ENCODE measurements at regions not wholly inside any gene's neighbourhood (a gene's known extent, or its start where the extent isn't known, plus 50 kb on each side); places are given as distances from the start of the nearest gene placed in this dataset.

GRCh38 chr21:16079830-16080229 is 350.0 kb downstream of the USP25 start:
- no peak for DNase-seq (ENCODE audit: low spot score in 2 of 2)
- TF ChIP-seq EP300 (IDR thresholded peaks at IDR 0.05), result no peak
- TF ChIP-seq POLR2A (IDR thresholded peaks at IDR 0.05), result no peak
- TF ChIP-seq, protein P1, sequence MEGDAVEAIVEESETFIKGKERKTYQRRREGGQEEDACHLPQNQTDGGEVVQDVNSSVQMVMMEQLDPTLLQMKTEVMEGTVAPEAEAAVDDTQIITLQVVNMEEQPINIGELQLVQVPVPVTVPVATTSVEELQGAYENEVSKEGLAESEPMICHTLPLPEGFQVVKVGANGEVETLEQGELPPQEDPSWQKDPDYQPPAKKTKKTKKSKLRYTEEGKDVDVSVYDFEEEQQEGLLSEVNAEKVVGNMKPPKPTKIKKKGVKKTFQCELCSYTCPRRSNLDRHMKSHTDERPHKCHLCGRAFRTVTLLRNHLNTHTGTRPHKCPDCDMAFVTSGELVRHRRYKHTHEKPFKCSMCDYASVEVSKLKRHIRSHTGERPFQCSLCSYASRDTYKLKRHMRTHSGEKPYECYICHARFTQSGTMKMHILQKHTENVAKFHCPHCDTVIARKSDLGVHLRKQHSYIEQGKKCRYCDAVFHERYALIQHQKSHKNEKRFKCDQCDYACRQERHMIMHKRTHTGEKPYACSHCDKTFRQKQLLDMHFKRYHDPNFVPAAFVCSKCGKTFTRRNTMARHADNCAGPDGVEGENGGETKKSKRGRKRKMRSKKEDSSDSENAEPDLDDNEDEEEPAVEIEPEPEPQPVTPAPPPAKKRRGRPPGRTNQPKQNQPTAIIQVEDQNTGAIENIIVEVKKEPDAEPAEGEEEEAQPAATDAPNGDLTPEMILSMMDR (IDR thresholded peaks at IDR 0.05), result no peak
- TF ChIP-seq POLR2AphosphoS5 (IDR thresholded peaks at IDR 0.05), result no peak
- 100% methylated on average over 1 of the region's 1 CpG for WGBS
- H3K36me3 ChIP-seq, result no peaks in the 10 kb centered on the region
- H3K4me3 ChIP-seq, result no peak overlapping the region
- H3K9me3 ChIP-seq, result no peaks in the 10 kb centered on the region
- no peaks in the 10 kb centered on the region for H3K4me1 ChIP-seq
- no peak overlapping the region for H3K27ac ChIP-seq
- H3K27me3 ChIP-seq, result no peaks in the 10 kb centered on the region

DNA sequence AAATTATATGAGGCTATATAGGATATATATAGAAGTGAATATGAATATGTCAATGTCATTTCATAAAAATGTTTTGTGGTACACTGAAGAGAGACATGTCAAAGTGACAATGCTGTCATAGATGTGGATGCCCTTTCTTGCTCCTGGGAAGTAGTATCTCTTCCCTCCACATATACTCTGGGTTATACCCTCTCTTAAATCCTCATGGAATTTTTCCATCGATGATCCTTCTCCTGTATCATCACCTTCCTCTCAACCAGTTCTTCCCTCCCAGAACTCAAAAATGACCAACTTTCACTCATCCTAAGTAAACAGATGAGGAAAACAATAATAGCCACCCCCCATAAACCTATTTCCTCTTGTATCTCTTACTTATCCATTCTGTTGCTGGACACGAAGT is 351.5 kb downstream of the USP25 start:
- no peak for TF ChIP-seq EP300 (IDR thresholded peaks at IDR 0.05)
- no peaks in the 10 kb centered on the region for H3K36me3 ChIP-seq
- H3K4me1 ChIP-seq, result no peaks in the 10 kb centered on the region
- H3K9me3 ChIP-seq, result no peaks in the 10 kb centered on the region
- 79% methylated on average over 2 of the region's 2 CpGs for WGBS
- H3K27me3 ChIP-seq, result no peaks in the 10 kb centered on the region
- H3K4me3 ChIP-seq, result no peak overlapping the region
- no peak overlapping the region for H3K27ac ChIP-seq
- no peak for DNase-seq (ENCODE audit: low spot score in 2 of 2)

DNA sequence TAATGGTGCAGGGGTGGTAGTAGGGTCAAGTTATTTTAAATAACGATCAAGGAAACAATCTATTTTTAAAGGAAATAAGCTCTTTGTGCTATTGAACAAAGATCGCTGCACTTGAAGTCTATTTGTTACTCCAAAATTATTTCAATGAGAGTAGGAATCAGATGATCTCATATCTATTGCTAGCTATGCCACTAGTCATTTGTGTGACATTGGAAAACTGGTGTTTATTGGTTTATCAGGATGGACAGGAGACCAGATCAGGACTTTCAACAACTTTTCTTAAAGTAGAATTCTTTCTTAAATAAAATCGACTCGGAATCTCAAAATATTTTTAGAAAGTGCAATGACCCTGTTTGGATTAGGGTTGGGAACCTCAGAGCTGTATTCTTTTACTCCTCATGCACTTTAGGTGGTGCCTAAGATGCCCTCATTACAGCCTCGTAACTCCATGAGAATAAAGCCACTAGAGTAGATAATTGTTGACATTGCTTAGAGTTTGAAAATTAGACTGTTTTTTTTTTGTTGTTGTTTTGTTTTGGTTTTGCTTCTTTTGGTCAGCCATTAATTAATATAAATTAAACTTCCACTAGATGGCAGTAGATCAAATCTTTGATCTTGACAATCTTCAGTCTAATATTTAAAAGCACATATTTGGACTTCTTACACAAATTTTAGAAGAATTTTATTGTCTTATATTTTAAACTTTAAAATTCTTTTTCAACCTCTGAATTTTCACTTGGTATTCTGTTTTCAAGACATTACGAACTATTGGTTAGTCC is 352.4 kb downstream of the USP25 start:
- Histone ChIP-seq H3K9me3 (no peaks in the 10 kb centered on the region), H3K4me3 (no peak overlapping the region), H3K27ac (no peak overlapping the region), H3K4me1 (no peaks in the 10 kb centered on the region), H3K27me3 (no peaks in the 10 kb centered on the region), H3K36me3 (no peaks in the 10 kb centered on the region)
- 49% methylated on average over 6 of the region's 6 CpGs for WGBS
- no peak for DNase-seq (ENCODE audit: low spot score in 2 of 2)
- no peak for TF ChIP-seq POLR2AphosphoS5 (IDR thresholded peaks at IDR 0.05)
- TF ChIP-seq, protein P1 (IDR thresholded peaks at IDR 0.05), result peak; percentile 12 to 16

GRCh38 chr21:16084776-16085364 is 355.1 kb downstream of the USP25 start:
- no peaks in the 10 kb centered on the region for H3K9me3 ChIP-seq
- H3K4me1 ChIP-seq, result no peaks in the 10 kb centered on the region
- no peaks in the 10 kb centered on the region for H3K36me3 ChIP-seq
- no peak overlapping the region for H3K4me3 ChIP-seq
- 71% methylated on average over 7 of the region's 7 CpGs for WGBS
- TF ChIP-seq POLR2A (IDR thresholded peaks at IDR 0.05) (no peak), EP300 (IDR thresholded peaks at IDR 0.05) (no peak), POLR2AphosphoS5 (IDR thresholded peaks at IDR 0.05) (no peak)
- TF ChIP-seq, protein P1 (IDR thresholded peaks at IDR 0.05), result no peak
- peak; percentile 80 for DNase-seq (ENCODE audit: low spot score in 2 of 2)
- H3K27ac ChIP-seq, result peak overlapping the region; percentile 61
- H3K27me3 ChIP-seq, result no peaks in the 10 kb centered on the region

GRCh38 chr21:16085421-16085820 is 355.6 kb downstream of the USP25 start:
- no peaks in the 10 kb centered on the region for H3K27me3 ChIP-seq
- H3K4me3 ChIP-seq, result no peak overlapping the region
- TF ChIP-seq POLR2A (IDR thresholded peaks at IDR 0.05) (no peak), POLR2AphosphoS5 (IDR thresholded peaks at IDR 0.05) (no peak), EP300 (IDR thresholded peaks at IDR 0.05) (no peak)
- TF ChIP-seq, protein P1 (IDR thresholded peaks at IDR 0.05), result no peak
- no peaks in the 10 kb centered on the region for H3K9me3 ChIP-seq
- no peaks in the 10 kb centered on the region for H3K4me1 ChIP-seq
- no peaks in the 10 kb centered on the region for H3K36me3 ChIP-seq
- 83% methylated on average over 5 of the region's 5 CpGs for WGBS
- peak overlapping the region; percentile 58 for H3K27ac ChIP-seq
- no peak for DNase-seq (ENCODE audit: low spot score in 2 of 2)

Measured in suprapubic skin (tissue), 4 donors.